ENCODE measurements at regions not wholly inside any gene's neighbourhood (a gene's known extent, or its start where the extent isn't known, plus 50 kb on each side); places are given as distances from the start of the nearest gene placed in this dataset.

- TF ChIP-seq CTCF (IDR thresholded peaks at IDR 0.05) (no peak), POLR2A (IDR thresholded peaks at IDR 0.05) (no peak)
These were observed 307.5 kb downstream of the C1D start for GRCh38 chr2:67755156-67755882.

All from adrenal gland (tissue), 5 donors.